Parathyroid adenoma (tissue), 2 donors: ENCODE measurements at regions not wholly inside any gene's neighbourhood (a gene's known extent, or its start where the extent isn't known, plus 50 kb on each side); places are given as distances from the start of the nearest gene placed in this dataset.

ENCODE experiments used
- H2AFZ ChIP-seq: fragments of 300-600 bp; sonication (generic); one replicate; pipeline ENCODE4 v1.7.0; 2017; ENCODE audit warnings: antibody characterized with exemption, mild to moderate bottlenecking
- H3K27ac ChIP-seq: fragments of 300-600 bp; sonication (generic); one replicate; pipeline ENCODE4 v1.7.0; 2017
- H3K27me3 ChIP-seq: fragments of 300-600 bp; sonication (generic); one replicate; pipeline ENCODE4 v1.7.0; 2017; ENCODE audit warnings: low read length; ENCODE audit not compliant: control insufficient read depth, insufficient read depth
- H3K36me3 ChIP-seq: fragments of 300-600 bp; sonication (generic); one replicate; pipeline ENCODE4 v1.7.0; 2017; ENCODE audit warnings: low read length; ENCODE audit not compliant: control insufficient read depth, insufficient read depth
- H3K4me1 ChIP-seq: fragments of 300-600 bp; sonication (generic); one replicate; pipeline ENCODE4 v1.7.0; 2017; ENCODE audit warnings: control low read depth
- H3K4me2 ChIP-seq: fragments of 300-600 bp; sonication (generic); one replicate; pipeline ENCODE4 v1.7.0; 2017; ENCODE audit warnings: low read length
- H3K4me3 ChIP-seq: fragments of 300-600 bp; sonication (generic); one replicate; pipeline ENCODE4 v1.7.0; 2017; ENCODE audit warnings: low read depth, low read length
- H3K79me2 ChIP-seq: fragments of 300-600 bp; sonication (generic); one replicate; pipeline ENCODE4 v1.7.0; 2017; ENCODE audit warnings: control low read depth
- H3K9ac ChIP-seq: fragments of 300-600 bp; sonication (generic); one replicate; pipeline ENCODE4 v1.7.0; 2017; ENCODE audit warnings: mild to moderate bottlenecking
- H3K9me3 ChIP-seq: fragments of 300-600 bp; sonication (generic); one replicate; pipeline ENCODE4 v1.7.0; 2017; ENCODE audit warnings: low read length; ENCODE audit not compliant: control insufficient read depth
- TF ChIP-seq, protein P1 (sequence below): fragments of 300-600 bp; sonication (generic); IDR thresholded peaks from one replicate; pipeline ENCODE4 v1.7.0; 2017; ENCODE audit warnings: antibody characterized with exemption, mild to moderate bottlenecking
- donor health status: primary hyperparathyroidism.

GRCh38 chr4:122522944-122523343 is 66.4 kb upstream of the IL2 start:
- Histone ChIP-seq H2AFZ (no peak overlapping the region), H3K9ac (no peak overlapping the region), H3K36me3 (no peaks in the 10 kb centered on the region), H3K9me3 (no peaks in the 10 kb centered on the region), H3K4me2 (no peak overlapping the region), H3K79me2 (no peaks in the 10 kb centered on the region), H3K4me3 (no peak overlapping the region), H3K4me1 (no peaks in the 10 kb centered on the region), H3K27me3 (no peaks in the 10 kb centered on the region), H3K27ac (no peak overlapping the region)
- TF ChIP-seq, protein P1, sequence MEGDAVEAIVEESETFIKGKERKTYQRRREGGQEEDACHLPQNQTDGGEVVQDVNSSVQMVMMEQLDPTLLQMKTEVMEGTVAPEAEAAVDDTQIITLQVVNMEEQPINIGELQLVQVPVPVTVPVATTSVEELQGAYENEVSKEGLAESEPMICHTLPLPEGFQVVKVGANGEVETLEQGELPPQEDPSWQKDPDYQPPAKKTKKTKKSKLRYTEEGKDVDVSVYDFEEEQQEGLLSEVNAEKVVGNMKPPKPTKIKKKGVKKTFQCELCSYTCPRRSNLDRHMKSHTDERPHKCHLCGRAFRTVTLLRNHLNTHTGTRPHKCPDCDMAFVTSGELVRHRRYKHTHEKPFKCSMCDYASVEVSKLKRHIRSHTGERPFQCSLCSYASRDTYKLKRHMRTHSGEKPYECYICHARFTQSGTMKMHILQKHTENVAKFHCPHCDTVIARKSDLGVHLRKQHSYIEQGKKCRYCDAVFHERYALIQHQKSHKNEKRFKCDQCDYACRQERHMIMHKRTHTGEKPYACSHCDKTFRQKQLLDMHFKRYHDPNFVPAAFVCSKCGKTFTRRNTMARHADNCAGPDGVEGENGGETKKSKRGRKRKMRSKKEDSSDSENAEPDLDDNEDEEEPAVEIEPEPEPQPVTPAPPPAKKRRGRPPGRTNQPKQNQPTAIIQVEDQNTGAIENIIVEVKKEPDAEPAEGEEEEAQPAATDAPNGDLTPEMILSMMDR: no peak

DNA sequence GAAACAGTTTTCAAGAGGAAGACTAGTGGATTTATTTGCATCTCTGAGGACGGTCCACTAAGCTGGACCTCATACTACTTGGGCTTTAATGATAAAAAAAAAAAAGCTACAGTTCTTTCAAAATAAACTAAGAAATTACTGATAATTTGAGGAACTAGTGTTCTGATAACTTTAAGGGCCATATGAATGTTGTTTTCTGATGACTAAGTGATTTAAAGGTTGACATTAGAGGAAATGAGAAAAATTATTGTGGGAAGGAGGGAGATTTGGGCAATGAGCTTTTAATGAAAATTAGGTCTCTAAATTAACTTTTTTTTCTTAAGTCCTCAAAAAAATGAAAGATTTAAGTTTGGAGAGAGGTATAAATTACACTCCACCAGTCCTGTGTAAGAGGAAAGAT is 60.8 kb upstream of the IL2 start:
- no peak overlapping the region for H3K9ac ChIP-seq
- H3K27me3 ChIP-seq: no peaks in the 10 kb centered on the region
- no peak overlapping the region for H2AFZ ChIP-seq
- TF ChIP-seq, protein P1: no peak
- H3K36me3 ChIP-seq: no peaks in the 10 kb centered on the region
- H3K9me3 ChIP-seq: no peaks in the 10 kb centered on the region
- no peak overlapping the region for H3K4me3 ChIP-seq
- no peak overlapping the region for H3K27ac ChIP-seq
- no peak overlapping the region for H3K4me2 ChIP-seq
- H3K79me2 ChIP-seq: no peaks in the 10 kb centered on the region
- H3K4me1 ChIP-seq: no peaks in the 10 kb centered on the region

- Histone ChIP-seq H3K9ac (no peak overlapping the region), H3K4me2 (no peak overlapping the region), H3K4me1 (no peaks in the 10 kb centered on the region), H3K4me3 (no peak overlapping the region), H2AFZ (no peak overlapping the region), H3K36me3 (no peaks in the 10 kb centered on the region), H3K27ac (no peak overlapping the region), H3K27me3 (no peaks in the 10 kb centered on the region), H3K79me2 (no peaks in the 10 kb centered on the region), H3K9me3 (no peaks in the 10 kb centered on the region)
- TF ChIP-seq, protein P1: no peak
Observed at GRCh38 chr4:122516376-122516775, 59.9 kb upstream of the IL2 start.

DNA sequence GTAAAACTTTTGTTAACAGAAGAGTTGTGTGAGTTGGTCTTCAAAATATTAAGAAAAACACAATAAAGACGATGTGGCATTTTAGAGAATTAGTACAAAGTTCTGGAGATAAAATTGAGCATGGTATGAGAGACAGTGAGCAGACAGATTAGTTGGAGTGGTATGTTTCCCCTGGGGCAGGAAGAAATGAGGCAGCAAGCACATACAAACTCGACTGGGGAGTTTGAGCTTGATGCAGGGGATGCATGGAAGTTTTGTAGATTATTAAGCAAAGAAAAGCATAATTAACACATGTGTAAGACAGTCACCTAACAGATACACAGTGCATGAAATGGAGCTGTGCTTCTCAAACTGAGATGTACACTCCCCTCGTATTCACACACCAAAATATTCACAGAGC is 58.1 kb upstream of the IL2 start:
- TF ChIP-seq, protein P1: no peak
- no peak overlapping the region for H2AFZ ChIP-seq

DNA sequence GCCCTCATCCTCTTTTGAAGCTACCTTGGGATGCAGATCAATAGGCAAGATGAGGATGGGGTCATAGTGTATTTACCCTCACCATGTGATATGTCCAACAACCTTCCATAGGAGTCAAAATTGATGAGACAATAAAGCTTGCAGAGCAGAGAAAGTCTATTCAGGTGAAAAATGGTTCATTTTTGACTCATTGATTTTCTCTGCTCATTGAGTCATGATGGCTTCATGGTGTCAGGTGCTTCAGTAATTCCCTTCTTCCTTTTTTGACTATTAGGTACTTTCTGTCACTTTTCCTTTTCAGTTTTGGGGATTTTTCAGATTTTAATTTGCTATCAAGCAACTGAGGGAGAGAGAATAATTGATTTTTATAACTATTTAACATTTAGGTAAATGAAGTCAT is 55.9 kb upstream of the IL2 start:
- no peaks in the 10 kb centered on the region for H3K9me3 ChIP-seq
- H3K79me2 ChIP-seq: no peaks in the 10 kb centered on the region
- no peak overlapping the region for H3K4me3 ChIP-seq
- no peak overlapping the region for H2AFZ ChIP-seq
- H3K27ac ChIP-seq: no peak overlapping the region
- H3K36me3 ChIP-seq: no peaks in the 10 kb centered on the region
- TF ChIP-seq, protein P1: no peak
- no peaks in the 10 kb centered on the region for H3K27me3 ChIP-seq
- no peak overlapping the region for H3K4me2 ChIP-seq
- H3K4me1 ChIP-seq: no peaks in the 10 kb centered on the region
- H3K9ac ChIP-seq: no peak overlapping the region

More for the DNA sequence above, 58.1 kb upstream of the IL2 start:
- Histone ChIP-seq H3K79me2 (no peaks in the 10 kb centered on the region), H3K27ac (no peak overlapping the region), H3K27me3 (no peaks in the 10 kb centered on the region), H3K36me3 (no peaks in the 10 kb centered on the region), H3K4me1 (no peaks in the 10 kb centered on the region), H3K4me2 (no peak overlapping the region), H3K4me3 (no peak overlapping the region), H3K9me3 (no peaks in the 10 kb centered on the region), H3K9ac (no peak overlapping the region)
